ENCODE measurements at regions not wholly inside any gene's neighbourhood (a gene's known extent, or its start where the extent isn't known, plus 50 kb on each side); places are given as distances from the start of the nearest gene placed in this dataset.

- DNase-seq = no peak
Measured at GRCh38 chr1:23614032-23614660, 54.8 kb upstream of the ID3 start.

- peak in 1 of 2 donors; percentile 55 for DNase-seq
Measured at GRCh38 chr1:23613191-23614031, 54.1 kb upstream of the ID3 start.

- DNase-seq = peak; percentile 28 to 48
Measured at GRCh38 chr1:23611601-23612327, 52.5 kb upstream of the ID3 start.

- no peak for DNase-seq
Measured at GRCh38 chr1:23610677-23611076, 51.4 kb upstream of the ID3 start.

- no peak for DNase-seq
Measured at GRCh38 chr1:23609971-23610370, 50.7 kb upstream of the ID3 start.
